ENCODE measurements at regions not wholly inside any gene's neighbourhood (a gene's known extent, or its start where the extent isn't known, plus 50 kb on each side); places are given as distances from the start of the nearest gene placed in this dataset.

GRCh38 chr2:155332016-155332415 is 633.5 kb downstream of the KCNJ3 start:
- TF ChIP-seq, protein P1, sequence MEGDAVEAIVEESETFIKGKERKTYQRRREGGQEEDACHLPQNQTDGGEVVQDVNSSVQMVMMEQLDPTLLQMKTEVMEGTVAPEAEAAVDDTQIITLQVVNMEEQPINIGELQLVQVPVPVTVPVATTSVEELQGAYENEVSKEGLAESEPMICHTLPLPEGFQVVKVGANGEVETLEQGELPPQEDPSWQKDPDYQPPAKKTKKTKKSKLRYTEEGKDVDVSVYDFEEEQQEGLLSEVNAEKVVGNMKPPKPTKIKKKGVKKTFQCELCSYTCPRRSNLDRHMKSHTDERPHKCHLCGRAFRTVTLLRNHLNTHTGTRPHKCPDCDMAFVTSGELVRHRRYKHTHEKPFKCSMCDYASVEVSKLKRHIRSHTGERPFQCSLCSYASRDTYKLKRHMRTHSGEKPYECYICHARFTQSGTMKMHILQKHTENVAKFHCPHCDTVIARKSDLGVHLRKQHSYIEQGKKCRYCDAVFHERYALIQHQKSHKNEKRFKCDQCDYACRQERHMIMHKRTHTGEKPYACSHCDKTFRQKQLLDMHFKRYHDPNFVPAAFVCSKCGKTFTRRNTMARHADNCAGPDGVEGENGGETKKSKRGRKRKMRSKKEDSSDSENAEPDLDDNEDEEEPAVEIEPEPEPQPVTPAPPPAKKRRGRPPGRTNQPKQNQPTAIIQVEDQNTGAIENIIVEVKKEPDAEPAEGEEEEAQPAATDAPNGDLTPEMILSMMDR (conservative IDR thresholded peaks at IDR 0.05; ENCODE audit: low read length) = no peak
- no peak for TF ChIP-seq EZH2phosphoT487 (IDR thresholded peaks at IDR 0.05; ENCODE audit: borderline replicate concordance)
